Stomach (tissue), 8 donors: ENCODE measurements at regions not wholly inside any gene's neighbourhood (a gene's known extent, or its start where the extent isn't known, plus 50 kb on each side); places are given as distances from the start of the nearest gene placed in this dataset.

Experiments used
- DNase-seq, 2 donors: peaks; one replicate each; pipeline versions ENCODE4 v3.0.0 to v3.0.0-alpha.2; 2013 to 2019
- H3K27ac ChIP-seq, 5 donors: fragments of 200-600 bp in 4 of 5; sonication (generic) in 4 of 5; one replicate each; pipeline ENCODE4 v1.5.1; 2013 to 2019; ENCODE audit warnings: mild to moderate bottlenecking in 1 of 5, moderate library complexity in 1 of 5
- H3K27me3 ChIP-seq, 3 donors: fragments of 200-600 bp; sonication (generic); one replicate each; pipeline ENCODE4 v1.5.1; 2017 to 2019; ENCODE audit warnings: mixed run types in 1 of 3
- H3K36me3 ChIP-seq, 4 donors: fragments of 200-600 bp; sonication (generic); 1 replicate in 3 of 4; 2 replicates in 1 of 4; pipeline ENCODE4 v1.5.1; 2016 to 2019
- H3K4me1 ChIP-seq, 4 donors: fragments of 200-600 bp; sonication (generic); one replicate each; pipeline ENCODE4 v1.5.1; 2016 to 2019
- H3K4me3 ChIP-seq, 4 donors: fragments of 200-600 bp; sonication (generic) in 3 of 4; one replicate each; pipeline ENCODE4 v1.5.1; 2016 to 2019; ENCODE audit warnings: mild to moderate bottlenecking in 1 of 4
- H3K9me3 ChIP-seq, 4 donors: fragments of 200-600 bp; sonication (generic); one replicate each; pipeline ENCODE4 v1.5.1; 2016 to 2019
- CTCF ChIP-seq, 7 experiments: fragments of 450-650 bp in 4 of 7; fragments of 200-600 bp in 3 of 7; sonication (generic) in 3 of 7; IDR thresholded peaks; one replicate each; pipeline ENCODE4 v1.5.1; 2016 to 2019; ENCODE audit warnings: antibody characterized with exemption in 7 of 7, control low read depth in 2 of 7, mild to moderate bottlenecking in 1 of 7
- EP300 ChIP-seq: sonication (generic); formaldehyde crosslinking; IDR thresholded peaks from one replicate; pipeline ENCODE4 v1.6.1; 2017; ENCODE audit warnings: antibody characterized with exemption
- POLR2A ChIP-seq, 4 donors: fragments of 450-650 bp; IDR thresholded peaks; one replicate each; pipeline ENCODE4 v1.6.1; 2016; ENCODE audit warnings: antibody characterized with exemption in 4 of 4, control low read depth in 2 of 4, mild to moderate bottlenecking in 1 of 4, moderate library complexity in 1 of 4
- POLR2AphosphoS5 ChIP-seq, 3 donors: sonication (generic); formaldehyde crosslinking; IDR thresholded peaks; one replicate each; pipeline ENCODE4 v1.6.1; 2016; ENCODE audit warnings: antibody characterized with exemption in 3 of 3
- WGBS, 5 donors: extraction: QIAGEN DNeasy Blood & Tissue Kit in 3 of 5; methylation state at CpG; one replicate each; pipeline versions ENCODE4 v1.1.5 to v1.1.7; 2013 to 2018; 5-methylcytosine and 5-hydroxymethylcytosine counted together
- intact Hi-C: fragments of 100-400 bp; cut with DNase I; formaldehyde crosslinking; loops from one replicate; pipeline ENCODE4 v1.15.1; 2023; ENCODE audit warnings: low total_unique reads
- donor health status: healthy with polysubstance abuse.
- donor health status: Bipolar disorder and iron deficiency.
- donor health status: healthy.

- H3K27me3 ChIP-seq = peaks cover 0 to 26% (median 6%) of the 10 kb centered on the region in 3 donors
- H3K9me3 ChIP-seq = no peaks in the 10 kb centered on the region
- intact Hi-C loops = no loop called here
- no peak overlapping the region for H3K4me3 ChIP-seq
- peaks cover 2 to 6% (median 5%) of the 10 kb centered on the region in 4 donors for H3K4me1 ChIP-seq
- WGBS, 5 donors = 74 to 80% (median 76%) methylated on average over 5 of the region's 5 CpGs
- H3K36me3 ChIP-seq = no peaks in the 10 kb centered on the region
- DNase-seq = no peak
- no peak overlapping the region for H3K27ac ChIP-seq
- TF ChIP-seq POLR2AphosphoS5 (IDR thresholded peaks at IDR 0.05) = no peak
- no peak for TF ChIP-seq EP300
- TF ChIP-seq CTCF (IDR thresholded peaks at IDR 0.05) = no peak
- no peak for TF ChIP-seq POLR2A (IDR thresholded peaks at IDR 0.05)
Measured at GRCh38 chr3:87797872-87798566, 260.8 kb downstream of the CGGBP1 start.

GRCh38 chr3:87796843-87797185 lies 262.0 kb downstream of the CGGBP1 start:
- 67 to 73% (median 69%) methylated on average over 3 of the region's 3 CpGs for WGBS, 5 donors
- Histone ChIP-seq H3K27me3 (peaks cover 0 to 38% (median 18%) of the 10 kb centered on the region in 3 donors), H3K4me3 (no peak overlapping the region), H3K4me1 (peaks cover 10 to 17% (median 14%) of the 10 kb centered on the region in 4 donors), H3K9me3 (no peaks in the 10 kb centered on the region), H3K36me3 (no peaks in the 10 kb centered on the region), H3K27ac (no peak overlapping the region)
- DNase-seq = no peak
- no peak for TF ChIP-seq EP300
- no peak for TF ChIP-seq POLR2AphosphoS5 (IDR thresholded peaks at IDR 0.05)
- TF ChIP-seq POLR2A (IDR thresholded peaks at IDR 0.05) = no peak
- no peak for TF ChIP-seq CTCF (IDR thresholded peaks at IDR 0.05)
- intact Hi-C loops = no loop called here

- H3K9me3 ChIP-seq = no peaks in the 10 kb centered on the region
Measured at GRCh38 chr3:87796137-87796842, 262.5 kb downstream of the CGGBP1 start.

GRCh38 chr3:87795701-87796100 lies 263.1 kb downstream of the CGGBP1 start:
- 48 to 66% (median 58%) methylated on average over 1 of the region's 1 CpG for WGBS, 5 donors
- TF ChIP-seq POLR2A (IDR thresholded peaks at IDR 0.05) = no peak
- intact Hi-C loops = no loop called here
- Histone ChIP-seq H3K36me3 (no peaks in the 10 kb centered on the region), H3K9me3 (no peaks in the 10 kb centered on the region), H3K27ac (no peak overlapping the region), H3K4me3 (no peak overlapping the region), H3K4me1 (peaks cover 10 to 18% (median 14%) of the 10 kb centered on the region in 4 donors), H3K27me3 (peaks cover 0 to 49% (median 19%) of the 10 kb centered on the region in 3 donors)
- no peak for DNase-seq

More at GRCh38 chr3:87796137-87796842, 262.5 kb downstream of the CGGBP1 start:
- DNase-seq = no peak
- Histone ChIP-seq H3K27ac (no peak overlapping the region), H3K4me3 (no peak overlapping the region), H3K4me1 (peaks cover 10 to 18% (median 14%) of the 10 kb centered on the region in 4 donors), H3K27me3 (peaks cover 0 to 43% (median 19%) of the 10 kb centered on the region in 3 donors), H3K36me3 (no peaks in the 10 kb centered on the region)
- intact Hi-C loops = no loop called here
- WGBS, 5 donors = 18 to 36% (median 26%) methylated on average over 2 of the region's 2 CpGs
- TF ChIP-seq POLR2A (IDR thresholded peaks at IDR 0.05) (no peak), CTCF (IDR thresholded peaks at IDR 0.05) (no peak), EP300 (no peak), POLR2AphosphoS5 (IDR thresholded peaks at IDR 0.05) (no peak)
